Hematopoietic multipotent progenitor cell treated with erythropoietin and hydrocortisone succinate and interleukin-3 and kit ligand, for 15 days (in vitro differentiated cells): ENCODE measurements at regions not wholly inside any gene's neighbourhood (a gene's known extent, or its start where the extent isn't known, plus 50 kb on each side); places are given as distances from the start of the nearest gene placed in this dataset.
"Not testable (repeated sequence)": the region's sequence is repeated elsewhere in the genome, so short reads cannot be mapped to it uniquely, and the experiment has no call there.

ENCODE experiments used
- DNase-seq: peaks from one replicate; pipeline ENCODE4 v3.0.0-alpha.2; 2015; ENCODE audit warnings: low spot score

GRCh38 chr3:22383285-22383684 is 632.3 kb upstream of the ZNF385D start:
- no peak for DNase-seq

- no peak for DNase-seq
Observed at GRCh38 chr3:22386107-22386506, 635.1 kb upstream of the ZNF385D start.

GRCh38 chr3:22392286-22392685 is 641.3 kb upstream of the ZNF385D start:
- DNase-seq, result no peak

GRCh38 chr3:22392859-22393258 is 641.8 kb upstream of the ZNF385D start:
- no peak for DNase-seq

GRCh38 chr3:22399566-22399965 is 648.6 kb upstream of the ZNF385D start:
- DNase-seq, result no peak

- no peak for DNase-seq
Observed at GRCh38 chr3:22401499-22401898, 650.5 kb upstream of the ZNF385D start.

GRCh38 chr3:22414239-22414638 is 663.2 kb upstream of the ZNF385D start:
- no peak for DNase-seq

GRCh38 chr3:22416838-22417446 is 665.9 kb upstream of the ZNF385D start:
- DNase-seq, result not testable (repeated sequence)

- DNase-seq, result no peak
Observed at GRCh38 chr3:22419261-22419660, 668.3 kb upstream of the ZNF385D start.

- no peak for DNase-seq
Observed at GRCh38 chr3:22421589-22421988, 670.6 kb upstream of the ZNF385D start.

- DNase-seq, result no peak
Observed at GRCh38 chr3:22431334-22431733, 680.3 kb upstream of the ZNF385D start.

GRCh38 chr3:22439626-22440025 is 688.6 kb upstream of the ZNF385D start:
- no peak for DNase-seq

GRCh38 chr3:22441711-22442110 is 690.7 kb upstream of the ZNF385D start:
- no peak for DNase-seq

- no peak for DNase-seq
Observed at GRCh38 chr3:22443571-22444233, 692.7 kb upstream of the ZNF385D start.

GRCh38 chr3:22445336-22445735 is 694.3 kb upstream of the ZNF385D start:
- not testable (repeated sequence) for DNase-seq

GRCh38 chr3:22450786-22451400 is 699.9 kb upstream of the ZNF385D start:
- no peak for DNase-seq

GRCh38 chr3:22451501-22451900 is 700.5 kb upstream of the ZNF385D start:
- no peak for DNase-seq

GRCh38 chr3:22453906-22454535 is 703.0 kb upstream of the ZNF385D start:
- no peak for DNase-seq

- no peak for DNase-seq
Observed at GRCh38 chr3:22469995-22470394, 719.0 kb upstream of the ZNF385D start.

GRCh38 chr3:22471557-22471956 is 720.5 kb upstream of the ZNF385D start:
- DNase-seq, result no peak

- no peak for DNase-seq
Observed at GRCh38 chr3:22474706-22475445, 723.9 kb upstream of the ZNF385D start.

GRCh38 chr3:22475665-22476240 is 724.7 kb upstream of the ZNF385D start:
- DNase-seq, result no peak
